Activated CD8-positive, alpha-beta T cell treated with anti-CD3 and anti-CD28 coated beads for 36 hours (primary cell): ENCODE measurements at regions not wholly inside any gene's neighbourhood (a gene's known extent, or its start where the extent isn't known, plus 50 kb on each side); places are given as distances from the start of the nearest gene placed in this dataset.

Experiments
- ATAC-seq: fragments of 200-7000 bp; cut with Tn5 transposase; one replicate; pipeline ENCODE4 v1.10.0; 2021; ENCODE audit warnings: mild to moderate bottlenecking, moderate library complexity
- CTCF ChIA-PET: fragments of 350-600 bp; sonication (Branson Sonifier 250); formaldehyde crosslinking; loops from one replicate; lab custom pipeline; 2021; ENCODE audit warnings: antibody characterized with exemption; lab: Charles Lee
- POLR2A ChIA-PET: fragments of 350-600 bp; sonication (Branson Sonifier 250); formaldehyde crosslinking; loops from one replicate; lab custom pipeline; 2021; ENCODE audit warnings: antibody characterized with exemption; lab: Charles Lee
- DNase-seq: peaks from one replicate; pipeline ENCODE4 v3.0.0-alpha.2; 2020
- H3K27ac Mint-ChIP-seq: one replicate; pipeline ENCODE4 v1.8.0; 2021; ENCODE audit warnings: mild to moderate bottlenecking, mixed read lengths
- H3K27me3 Mint-ChIP-seq: one replicate; pipeline ENCODE4 v1.8.0; 2021; ENCODE audit warnings: mixed read lengths
- H3K36me3 Mint-ChIP-seq: one replicate; pipeline ENCODE4 v1.8.0; 2021; ENCODE audit warnings: low read depth, mixed read lengths
- H3K4me1 Mint-ChIP-seq: one replicate; pipeline ENCODE4 v1.8.0; 2021; ENCODE audit warnings: low read depth, mixed read lengths
- H3K4me3 Mint-ChIP-seq: one replicate; pipeline ENCODE4 v1.8.0; 2021; ENCODE audit warnings: mild to moderate bottlenecking, moderate library complexity, mixed read lengths
- H3K9me3 Mint-ChIP-seq: one replicate; pipeline ENCODE4 v1.8.0; 2021; ENCODE audit warnings: mixed read lengths
- intact Hi-C: fragments of 100-400 bp; cut with micrococcal nuclease; formaldehyde crosslinking; loops from one replicate; pipeline ENCODE4 v1.10.0; 2022
- TF ChIP-seq, protein P1 (sequence below): fragments of 200-600 bp; IDR thresholded peaks from one replicate; pipeline ENCODE4 v1.8.0; 2022; ENCODE audit warnings: antibody characterized with exemption, mild to moderate bottlenecking

DNA sequence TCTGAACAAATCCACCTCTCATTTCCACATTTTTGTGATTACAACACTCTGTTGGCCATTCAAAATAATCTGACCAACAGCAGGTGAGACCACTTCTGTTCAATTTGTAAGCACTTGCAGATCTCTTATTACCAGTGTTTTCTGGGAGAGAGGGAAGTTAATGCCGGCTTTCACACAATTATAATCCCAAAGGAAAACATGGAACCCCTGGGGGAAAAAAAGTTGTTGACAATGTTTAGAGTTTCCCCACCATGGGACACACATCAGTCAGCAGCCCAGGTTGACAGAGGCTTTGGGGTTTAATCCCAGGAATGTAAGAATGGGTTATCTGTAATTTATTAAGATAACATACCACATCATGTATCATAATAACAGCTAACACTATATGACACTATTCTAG, 68.4 kb upstream of the TNFSF4 start:
- H3K4me1 Mint-ChIP-seq, result peaks cover 12% of the 10 kb centered on the region
- H3K36me3 Mint-ChIP-seq, result peaks cover 3% of the 10 kb centered on the region
- no peak overlapping the region for H3K27ac Mint-ChIP-seq
- H3K27me3 Mint-ChIP-seq, result peaks cover 3% of the 10 kb centered on the region
- TF ChIP-seq, protein P1, sequence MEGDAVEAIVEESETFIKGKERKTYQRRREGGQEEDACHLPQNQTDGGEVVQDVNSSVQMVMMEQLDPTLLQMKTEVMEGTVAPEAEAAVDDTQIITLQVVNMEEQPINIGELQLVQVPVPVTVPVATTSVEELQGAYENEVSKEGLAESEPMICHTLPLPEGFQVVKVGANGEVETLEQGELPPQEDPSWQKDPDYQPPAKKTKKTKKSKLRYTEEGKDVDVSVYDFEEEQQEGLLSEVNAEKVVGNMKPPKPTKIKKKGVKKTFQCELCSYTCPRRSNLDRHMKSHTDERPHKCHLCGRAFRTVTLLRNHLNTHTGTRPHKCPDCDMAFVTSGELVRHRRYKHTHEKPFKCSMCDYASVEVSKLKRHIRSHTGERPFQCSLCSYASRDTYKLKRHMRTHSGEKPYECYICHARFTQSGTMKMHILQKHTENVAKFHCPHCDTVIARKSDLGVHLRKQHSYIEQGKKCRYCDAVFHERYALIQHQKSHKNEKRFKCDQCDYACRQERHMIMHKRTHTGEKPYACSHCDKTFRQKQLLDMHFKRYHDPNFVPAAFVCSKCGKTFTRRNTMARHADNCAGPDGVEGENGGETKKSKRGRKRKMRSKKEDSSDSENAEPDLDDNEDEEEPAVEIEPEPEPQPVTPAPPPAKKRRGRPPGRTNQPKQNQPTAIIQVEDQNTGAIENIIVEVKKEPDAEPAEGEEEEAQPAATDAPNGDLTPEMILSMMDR, result no peak
- CTCF ChIA-PET, result interaction anchor here (1.3 to 1.6 kb wide), 2 partner anchors 12 to 20 kb away, joined by 3 read pairs; no protein-coding TSS in a partner anchor
- POLR2A ChIA-PET, result interaction anchor here (1.1 kb wide), 1 partner anchor 23 kb away, joined by 4 read pairs; no protein-coding TSS in a partner anchor
- no peak overlapping the region for H3K4me3 Mint-ChIP-seq
- intact Hi-C loops, result no loop called here
- ATAC-seq (no peak), DNase-seq (no peak)
- H3K9me3 Mint-ChIP-seq, result no peaks in the 10 kb centered on the region

DNA sequence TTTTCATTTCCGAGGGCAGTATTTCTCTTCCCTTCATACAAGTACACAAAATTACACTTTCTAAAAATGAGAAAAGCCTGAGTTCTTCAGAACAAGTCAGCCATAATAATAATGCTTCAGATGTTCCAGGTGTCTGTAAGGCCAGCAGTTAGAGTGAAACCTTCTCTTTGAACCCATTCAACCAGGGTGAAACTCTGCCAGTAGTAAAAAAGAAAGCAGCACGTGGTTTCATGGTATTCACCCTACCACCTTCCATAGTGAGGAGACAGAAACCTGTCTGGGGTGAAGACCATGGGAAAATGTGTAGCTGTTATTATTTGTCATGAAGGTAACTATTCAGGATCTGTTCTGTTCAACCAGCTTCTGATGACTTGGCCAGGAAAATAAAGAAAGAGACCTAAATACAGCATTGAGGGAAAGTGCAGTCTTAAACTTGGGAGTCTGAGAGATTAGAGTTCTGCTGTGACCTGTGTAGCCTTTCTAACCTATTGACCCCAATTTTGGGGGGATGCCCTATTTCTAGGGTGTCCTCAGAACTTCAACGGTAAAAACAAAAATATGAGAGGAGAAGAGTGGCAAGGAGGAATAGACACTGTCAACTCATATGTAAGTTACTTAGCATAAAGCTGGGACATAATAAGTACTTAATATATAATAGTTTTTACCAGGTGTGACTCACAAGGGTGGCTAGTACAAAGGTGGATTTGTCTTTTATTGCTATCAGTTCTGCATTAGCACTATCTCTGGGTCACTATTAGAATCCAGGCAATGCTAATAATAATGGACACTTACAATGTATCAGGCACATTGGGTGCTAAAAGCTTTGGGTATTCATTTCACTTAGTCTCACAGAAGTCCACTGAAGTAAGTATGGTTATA, 70.0 kb upstream of the TNFSF4 start:
- DNase-seq (peak; percentile 35), ATAC-seq (peak; percentile 90)
- TF ChIP-seq, protein P1, result no peak
- no peak overlapping the region for H3K4me3 Mint-ChIP-seq
- no peak overlapping the region for H3K27ac Mint-ChIP-seq
- intact Hi-C loops, result no loop called here
- no peaks in the 10 kb centered on the region for H3K9me3 Mint-ChIP-seq
- ChIA-PET POLR2A (interaction anchor here (1.1 to 1.6 kb wide), 2 partner anchors 12 to 22 kb away, joined by 4 read pairs; no protein-coding TSS in a partner anchor), CTCF (interaction anchor here (1.3 kb wide), 1 partner anchor 22 kb away, joined by 5 read pairs; no protein-coding TSS in a partner anchor)
- H3K36me3 Mint-ChIP-seq, result peaks cover 3% of the 10 kb centered on the region
- H3K27me3 Mint-ChIP-seq, result peaks cover 3% of the 10 kb centered on the region
- peaks cover 12% of the 10 kb centered on the region for H3K4me1 Mint-ChIP-seq

DNA sequence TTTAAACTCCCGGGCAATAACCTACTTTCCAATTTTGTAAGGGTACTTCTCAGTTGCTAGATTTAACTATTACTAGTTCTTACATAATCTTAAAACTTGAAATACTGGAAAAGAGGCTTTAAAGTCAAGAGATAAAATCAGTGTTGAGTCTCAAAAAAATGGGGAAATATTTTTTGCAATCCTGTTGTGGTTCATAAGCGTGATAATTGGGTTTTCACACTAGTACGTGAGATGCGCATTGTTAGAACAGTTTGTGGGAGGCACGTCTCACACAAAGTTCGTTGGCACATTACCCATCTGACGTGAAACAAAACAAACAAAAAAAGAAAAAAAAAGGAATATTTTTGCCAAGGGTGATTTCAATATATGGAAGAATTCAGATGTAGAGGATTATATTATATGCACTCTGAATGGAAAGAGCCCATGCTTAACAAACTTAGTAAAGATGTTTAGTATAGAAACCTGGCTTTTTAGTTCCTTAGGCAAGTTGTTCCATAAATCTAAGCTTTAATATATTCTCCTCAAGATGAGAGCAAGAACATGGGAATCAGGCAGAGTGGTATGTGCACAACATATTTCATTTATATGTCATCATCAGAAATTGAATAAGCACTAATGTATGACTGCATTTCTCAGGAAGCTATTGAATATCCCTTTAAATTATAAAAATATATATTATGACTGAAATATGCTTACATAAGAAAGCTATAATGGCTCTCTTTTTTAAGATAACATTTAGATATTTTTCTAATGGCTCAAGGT, 73.9 kb upstream of the TNFSF4 start:
- ChIA-PET CTCF (no interaction called here), POLR2A (no interaction called here)
- peaks cover 14% of the 10 kb centered on the region for H3K4me1 Mint-ChIP-seq
- TF ChIP-seq, protein P1, result no peak
- H3K27ac Mint-ChIP-seq, result no peak overlapping the region
- no peak for ATAC-seq
- DNase-seq, result no peak
- H3K36me3 Mint-ChIP-seq, result no peaks in the 10 kb centered on the region
- H3K9me3 Mint-ChIP-seq, result no peaks in the 10 kb centered on the region
- H3K27me3 Mint-ChIP-seq, result peaks cover 5% of the 10 kb centered on the region
- no peak overlapping the region for H3K4me3 Mint-ChIP-seq
- intact Hi-C loops, result no loop called here

DNA sequence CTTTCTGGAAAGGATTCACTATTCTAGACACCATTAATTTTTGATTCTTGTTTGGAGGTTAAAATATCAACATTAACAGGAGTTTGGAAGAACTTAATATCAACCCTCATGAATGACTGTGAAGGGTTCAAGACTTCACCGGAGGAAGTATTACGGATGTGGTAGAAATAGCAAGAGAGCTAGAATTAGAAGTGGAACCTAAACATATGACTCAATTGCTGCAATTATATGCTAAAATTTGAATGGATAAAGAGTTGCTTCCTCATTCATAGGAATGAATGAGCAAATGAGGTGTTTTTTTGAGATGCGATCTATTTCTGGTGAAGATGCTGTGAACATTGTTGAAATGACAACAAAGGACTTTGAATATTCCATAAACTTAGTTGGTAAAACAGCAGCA, 77.9 kb upstream of the TNFSF4 start:
- H3K4me1 Mint-ChIP-seq, result peaks cover 2% of the 10 kb centered on the region
- POLR2A ChIA-PET, result no interaction called here
- TF ChIP-seq, protein P1, result no peak
- no peak overlapping the region for H3K4me3 Mint-ChIP-seq
- no peak overlapping the region for H3K27ac Mint-ChIP-seq
- intact Hi-C loops, result no loop called here
- ATAC-seq, result no peak
- CTCF ChIA-PET, result interaction anchor here (1.5 kb wide), 1 partner anchor 540 kb away, joined by 4 read pairs; no protein-coding TSS in a partner anchor
- H3K27me3 Mint-ChIP-seq, result peaks cover 7% of the 10 kb centered on the region
- no peaks in the 10 kb centered on the region for H3K9me3 Mint-ChIP-seq
- H3K36me3 Mint-ChIP-seq, result no peaks in the 10 kb centered on the region
- DNase-seq, result no peak
